ENCODE measurements at regions not wholly inside any gene's neighbourhood (a gene's known extent, or its start where the extent isn't known, plus 50 kb on each side); places are given as distances from the start of the nearest gene placed in this dataset.

DNA sequence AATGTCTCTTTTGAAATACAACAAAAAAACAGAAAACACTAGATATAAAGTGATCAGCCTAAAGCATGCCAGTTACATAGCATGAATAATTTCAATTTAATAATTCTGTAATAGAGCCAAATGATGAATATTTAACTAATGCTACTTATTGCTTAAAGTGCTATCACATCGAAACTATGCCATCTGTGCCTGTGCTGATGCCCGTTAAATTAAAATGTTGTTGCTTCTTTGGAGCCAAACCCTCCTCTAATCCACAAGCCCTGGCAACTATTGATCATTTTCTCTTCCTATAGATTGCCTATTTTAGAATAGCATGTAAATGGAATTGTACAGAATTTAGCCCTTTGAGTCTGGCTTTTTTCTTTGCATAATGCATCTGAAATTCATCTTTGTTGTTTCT lies 356.2 kb downstream of the CHSY3 start:
- no CpG with 5 or more reads among the region's 2 CpGs for WGBS (ENCODE audit: extremely low coverage, insufficient read length, low lambda C conversion rate)
- no peak overlapping the region for H3K14ac ChIP-seq (ENCODE audit: insufficient read depth, low read length)
- H2AK5ac ChIP-seq (ENCODE audit: insufficient read length, low read length): no peak overlapping the region
- no peak overlapping the region for H2BK15ac ChIP-seq (ENCODE audit: low read depth, low read length)
- no peak overlapping the region for H3K9ac ChIP-seq (ENCODE audit: extremely low read depth, insufficient read length, low read length)
- Mint-ChIP-seq H3K36me3 (ENCODE audit: insufficient read depth in 1 of 3, low read depth in 3 of 3) (peaks cover 0 to 4% (median 0%) of the 10 kb centered on the region in 3 experiments; a peak in 4 of 7 replicates), H3K4me3 (no peak overlapping the region), H3K9me3 (peaks cover 7 to 8% of the 10 kb centered on the region in 2 experiments), H3K27ac (no peak overlapping the region), H3K4me1 (no peaks in the 10 kb centered on the region), H3K27me3 (ENCODE audit: low read depth) (no peaks in the 10 kb centered on the region)
- H3T11ph ChIP-seq (ENCODE audit: low read length): no peak overlapping the region
- no peak overlapping the region for H2BK5ac ChIP-seq (ENCODE audit: insufficient read length, low read length)
- H3K79me1 ChIP-seq (ENCODE audit: insufficient read depth, low read depth, low read length, poor library complexity, severe bottlenecking): no peaks in the 10 kb centered on the region
- H3K4me1 ChIP-seq (ENCODE audit: insufficient read depth, low read length): no peaks in the 10 kb centered on the region
- H2BK120ac ChIP-seq (ENCODE audit: low read depth, low read length, poor library complexity, severe bottlenecking): no peak overlapping the region
- no peak overlapping the region for H3K27ac ChIP-seq (ENCODE audit: insufficient read length, low read depth, low read length)
- H2BK12ac ChIP-seq (ENCODE audit: insufficient read length, low read depth, low read length): no peak overlapping the region
- H3K9me3 ChIP-seq (ENCODE audit: control insufficient read depth, low read depth, low read length): no peaks in the 10 kb centered on the region
- H4K91ac ChIP-seq (ENCODE audit: insufficient read length, low read depth, low read length): no peak overlapping the region
- no peaks in the 10 kb centered on the region for H3K79me2 ChIP-seq (ENCODE audit: insufficient read depth, low read length)
- H3K18ac ChIP-seq (ENCODE audit: insufficient read length, low read depth, low read length): no peak overlapping the region
- H3K4me2 ChIP-seq (ENCODE audit: insufficient read depth, insufficient read length, low read length): no peak overlapping the region
- H3K27me3 ChIP-seq (ENCODE audit: insufficient read depth, low read length): no peaks in the 10 kb centered on the region
- H3K56ac ChIP-seq (ENCODE audit: insufficient read length, low read depth, low read length): no peak overlapping the region
- no peaks in the 10 kb centered on the region for H3K23me2 ChIP-seq (ENCODE audit: insufficient read length, low read depth, low read length, poor library complexity, severe bottlenecking)
- DNase-seq: no peak
- H3K4ac ChIP-seq (ENCODE audit: low read depth, low read length): no peak overlapping the region
- H2BK20ac ChIP-seq (ENCODE audit: low read depth, low read length, poor library complexity, severe bottlenecking): no peak overlapping the region
- no peak overlapping the region for H4K5ac ChIP-seq (ENCODE audit: insufficient read length, low read depth, low read length)
- H4K8ac ChIP-seq (replicated peaks; ENCODE audit: insufficient read length, low read depth, low read length): no peak overlapping the region
- TF ChIP-seq, protein P1, sequence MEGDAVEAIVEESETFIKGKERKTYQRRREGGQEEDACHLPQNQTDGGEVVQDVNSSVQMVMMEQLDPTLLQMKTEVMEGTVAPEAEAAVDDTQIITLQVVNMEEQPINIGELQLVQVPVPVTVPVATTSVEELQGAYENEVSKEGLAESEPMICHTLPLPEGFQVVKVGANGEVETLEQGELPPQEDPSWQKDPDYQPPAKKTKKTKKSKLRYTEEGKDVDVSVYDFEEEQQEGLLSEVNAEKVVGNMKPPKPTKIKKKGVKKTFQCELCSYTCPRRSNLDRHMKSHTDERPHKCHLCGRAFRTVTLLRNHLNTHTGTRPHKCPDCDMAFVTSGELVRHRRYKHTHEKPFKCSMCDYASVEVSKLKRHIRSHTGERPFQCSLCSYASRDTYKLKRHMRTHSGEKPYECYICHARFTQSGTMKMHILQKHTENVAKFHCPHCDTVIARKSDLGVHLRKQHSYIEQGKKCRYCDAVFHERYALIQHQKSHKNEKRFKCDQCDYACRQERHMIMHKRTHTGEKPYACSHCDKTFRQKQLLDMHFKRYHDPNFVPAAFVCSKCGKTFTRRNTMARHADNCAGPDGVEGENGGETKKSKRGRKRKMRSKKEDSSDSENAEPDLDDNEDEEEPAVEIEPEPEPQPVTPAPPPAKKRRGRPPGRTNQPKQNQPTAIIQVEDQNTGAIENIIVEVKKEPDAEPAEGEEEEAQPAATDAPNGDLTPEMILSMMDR (conservative IDR thresholded peaks at IDR 0.05): no peak
- no peaks in the 10 kb centered on the region for H4K20me1 ChIP-seq (ENCODE audit: control insufficient read depth, insufficient read depth, insufficient read length)
- no peak overlapping the region for H3K23ac ChIP-seq (ENCODE audit: insufficient read length, low read depth, low read length)
- no peak overlapping the region for H2AFZ ChIP-seq (ENCODE audit: low read length)
